MCF 10A (cell line): ENCODE measurements at regions not wholly inside any gene's neighbourhood (a gene's known extent, or its start where the extent isn't known, plus 50 kb on each side); places are given as distances from the start of the nearest gene placed in this dataset.

Experiments
- BruUV-seq: library from RNA; stranded (reverse); fragments of 400-500 nt; replicated peaks from 2 replicates; lab custom pipeline; 2021; lab: Mats Ljungman, UMichigan
- CTCF ChIA-PET: fragments of 300-600 bp; sonication (Branson Sonifier 250); formaldehyde crosslinking; extraction: SDS; loops from one replicate; lab custom pipeline; 2021; ENCODE audit warnings: antibody characterized with exemption, inconsistent platforms; lab: Yijun Ruan, JAX
- POLR2A ChIA-PET: fragments of 300-600, 350-650 bp; sonication (Branson Sonifier 250); formaldehyde crosslinking; extraction: SDS; loops from one replicate; lab custom pipeline; 2020; ENCODE audit warnings: antibody characterized with exemption, inconsistent platforms; lab: Yijun Ruan, JAX
- DNase-seq: peaks from one replicate; pipeline ENCODE4 v3.0.0-alpha.2; 2018; ENCODE audit not compliant: unreplicated experiment
- H3K27ac Mint-ChIP-seq: one replicate; pipeline ENCODE4 v1.8.0; 2022; ENCODE audit warnings: mild to moderate bottlenecking, low read depth, mixed read lengths; ENCODE audit not compliant: unreplicated experiment
- H3K27me3 Mint-ChIP-seq: one replicate; pipeline ENCODE4 v1.8.0; 2022; ENCODE audit warnings: mixed read lengths; ENCODE audit not compliant: insufficient read depth, unreplicated experiment
- H3K36me3 Mint-ChIP-seq: one replicate; pipeline ENCODE4 v1.8.0; 2022; ENCODE audit warnings: mild to moderate bottlenecking, moderate library complexity, mixed read lengths; ENCODE audit not compliant: insufficient read depth, unreplicated experiment
- H3K4me1 Mint-ChIP-seq: one replicate; pipeline ENCODE4 v1.8.0; 2022; ENCODE audit warnings: mixed read lengths; ENCODE audit not compliant: insufficient read depth, unreplicated experiment
- H3K4me3 Mint-ChIP-seq: one replicate; pipeline ENCODE4 v1.8.0; 2022; ENCODE audit warnings: mild to moderate bottlenecking, moderate library complexity, mixed read lengths; ENCODE audit not compliant: unreplicated experiment
- H3K9me3 Mint-ChIP-seq: one replicate; pipeline ENCODE4 v1.8.0; 2022; ENCODE audit warnings: mixed read lengths; ENCODE audit not compliant: unreplicated experiment
- intact Hi-C: fragments of 100-400 bp; cut with micrococcal nuclease; formaldehyde crosslinking; loops from 2 replicates; pipeline ENCODE4 v1.14.1; 2022
- TF ChIP-seq, protein P1 (sequence below): fragments of 200-600 bp; IDR thresholded peaks from one replicate; pipeline ENCODE4 v1.8.0; 2022; ENCODE audit warnings: antibody characterized with exemption, mild to moderate bottlenecking; ENCODE audit not compliant: unreplicated experiment

DNA sequence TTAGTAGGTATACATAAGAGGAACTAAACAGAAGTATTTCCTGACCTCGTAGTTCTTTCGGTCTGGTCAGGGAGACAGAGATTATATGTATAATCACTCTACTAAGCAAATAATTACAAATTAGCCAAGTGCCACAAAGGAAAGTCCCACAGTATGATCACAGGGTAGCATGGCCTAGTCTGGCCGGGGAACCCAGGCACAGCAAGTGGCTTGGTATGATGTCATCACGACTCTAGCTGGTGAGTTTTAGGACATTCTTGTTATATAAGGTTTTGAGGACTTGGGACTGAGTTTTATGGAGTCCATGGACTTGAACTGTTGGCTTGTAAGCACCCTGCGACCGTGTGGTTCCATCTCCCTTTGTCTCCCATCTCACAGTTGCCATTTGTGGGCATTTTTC, 316.5 kb upstream of the ZFHX3 start:
- H3K4me3 Mint-ChIP-seq, result no peak overlapping the region
- ChIA-PET CTCF (no interaction called here), POLR2A (no interaction called here)
- H3K36me3 Mint-ChIP-seq, result no peaks in the 10 kb centered on the region
- no peaks in the 10 kb centered on the region for H3K9me3 Mint-ChIP-seq
- intact Hi-C loops, result no loop called here
- DNase-seq, result no peak
- H3K4me1 Mint-ChIP-seq, result no peaks in the 10 kb centered on the region
- no peak overlapping the region for H3K27ac Mint-ChIP-seq
- no TSS peak for BruUV-seq
- TF ChIP-seq, protein P1, sequence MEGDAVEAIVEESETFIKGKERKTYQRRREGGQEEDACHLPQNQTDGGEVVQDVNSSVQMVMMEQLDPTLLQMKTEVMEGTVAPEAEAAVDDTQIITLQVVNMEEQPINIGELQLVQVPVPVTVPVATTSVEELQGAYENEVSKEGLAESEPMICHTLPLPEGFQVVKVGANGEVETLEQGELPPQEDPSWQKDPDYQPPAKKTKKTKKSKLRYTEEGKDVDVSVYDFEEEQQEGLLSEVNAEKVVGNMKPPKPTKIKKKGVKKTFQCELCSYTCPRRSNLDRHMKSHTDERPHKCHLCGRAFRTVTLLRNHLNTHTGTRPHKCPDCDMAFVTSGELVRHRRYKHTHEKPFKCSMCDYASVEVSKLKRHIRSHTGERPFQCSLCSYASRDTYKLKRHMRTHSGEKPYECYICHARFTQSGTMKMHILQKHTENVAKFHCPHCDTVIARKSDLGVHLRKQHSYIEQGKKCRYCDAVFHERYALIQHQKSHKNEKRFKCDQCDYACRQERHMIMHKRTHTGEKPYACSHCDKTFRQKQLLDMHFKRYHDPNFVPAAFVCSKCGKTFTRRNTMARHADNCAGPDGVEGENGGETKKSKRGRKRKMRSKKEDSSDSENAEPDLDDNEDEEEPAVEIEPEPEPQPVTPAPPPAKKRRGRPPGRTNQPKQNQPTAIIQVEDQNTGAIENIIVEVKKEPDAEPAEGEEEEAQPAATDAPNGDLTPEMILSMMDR, result no peak
- H3K27me3 Mint-ChIP-seq, result peaks cover 45% of the 10 kb centered on the region

- DNase-seq, result no peak
Observed at GRCh38 chr16:73361061-73361460, 313.1 kb upstream of the ZFHX3 start.

DNA sequence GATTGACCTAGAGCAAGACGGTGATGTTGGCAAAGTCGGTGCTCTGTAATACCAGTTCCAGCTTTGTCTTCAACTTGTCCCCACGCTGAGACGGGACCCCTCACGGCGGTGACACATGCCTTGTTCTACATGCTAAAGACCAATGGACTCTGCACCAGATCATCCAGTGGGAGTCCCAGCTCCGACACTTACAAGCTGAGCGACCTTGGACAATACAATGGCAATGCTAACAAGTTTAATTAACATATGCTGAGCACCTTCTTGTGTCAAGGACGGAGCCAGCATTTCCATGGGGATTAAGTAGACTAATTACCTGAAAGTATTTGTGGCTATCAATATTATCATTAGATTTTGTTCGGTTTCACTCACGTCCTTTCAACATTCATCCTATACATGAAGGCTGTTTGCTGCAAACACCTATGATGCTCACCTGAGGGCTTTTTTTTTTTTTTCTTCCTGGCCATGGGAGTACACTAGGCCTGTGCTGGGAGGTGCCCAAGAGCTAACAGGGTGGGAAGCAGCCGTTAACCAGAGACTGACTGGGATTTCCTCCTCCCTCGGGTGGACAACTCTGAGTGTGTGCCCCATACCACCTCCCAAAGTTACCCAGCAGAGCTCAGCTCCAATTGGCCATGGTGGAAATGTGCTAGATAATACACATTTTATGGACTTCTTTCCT, 308.6 kb upstream of the ZFHX3 start:
- no peak for DNase-seq
- TF ChIP-seq, protein P1, result no peak
- Mint-ChIP-seq H3K9me3 (no peaks in the 10 kb centered on the region), H3K4me1 (no peaks in the 10 kb centered on the region), H3K4me3 (no peak overlapping the region), H3K27ac (no peak overlapping the region), H3K27me3 (peaks cover 66% of the 10 kb centered on the region), H3K36me3 (no peaks in the 10 kb centered on the region)
- POLR2A ChIA-PET, result no interaction called here
- intact Hi-C loops, result no loop called here
- no TSS peak for BruUV-seq
- CTCF ChIA-PET, result no interaction called here

More at GRCh38 chr16:73361061-73361460, 313.1 kb upstream of the ZFHX3 start:
- H3K4me3 Mint-ChIP-seq, result no peak overlapping the region
- TF ChIP-seq, protein P1, result no peak
- H3K4me1 Mint-ChIP-seq, result no peaks in the 10 kb centered on the region
- H3K27ac Mint-ChIP-seq, result no peak overlapping the region
- no peaks in the 10 kb centered on the region for H3K9me3 Mint-ChIP-seq
- H3K27me3 Mint-ChIP-seq, result peaks cover 36% of the 10 kb centered on the region
- intact Hi-C loops, result no loop called here
- BruUV-seq, result no TSS peak
- ChIA-PET CTCF (interaction anchor here (0.9 kb wide), 1 partner anchor 518 kb away, joined by 3 read pairs; no protein-coding TSS in a partner anchor), POLR2A (no interaction called here)
- no peaks in the 10 kb centered on the region for H3K36me3 Mint-ChIP-seq

DNA sequence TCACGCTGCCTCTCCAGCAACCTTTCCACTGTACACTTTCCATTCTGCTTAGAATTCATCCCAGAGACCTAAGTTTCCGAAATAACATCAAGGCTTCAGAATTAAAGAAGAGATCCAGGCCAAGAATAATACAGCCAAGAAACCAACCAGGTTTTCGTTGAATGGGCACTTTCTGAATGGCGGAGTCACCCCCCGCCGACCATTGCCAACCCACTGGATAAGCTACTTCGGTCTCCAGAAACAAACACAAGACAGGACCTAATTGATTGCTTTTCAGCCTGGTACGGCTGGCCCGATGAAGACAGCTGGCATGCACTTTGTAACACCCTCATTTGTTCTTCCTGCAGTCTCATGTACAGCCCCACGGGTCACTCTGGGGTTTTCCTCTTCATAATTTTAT, 308.1 kb upstream of the ZFHX3 start:
- no TSS peak for BruUV-seq
- Mint-ChIP-seq H3K4me3 (no peak overlapping the region), H3K36me3 (no peaks in the 10 kb centered on the region), H3K27ac (no peak overlapping the region), H3K9me3 (no peaks in the 10 kb centered on the region), H3K27me3 (peaks cover 72% of the 10 kb centered on the region), H3K4me1 (no peaks in the 10 kb centered on the region)
- intact Hi-C loops, result no loop called here
- TF ChIP-seq, protein P1, result no peak
- no peak for DNase-seq
- ChIA-PET CTCF (no interaction called here), POLR2A (no interaction called here)
